Suppressor macrophage treated with lipopolysaccharide for 4 hours (primary cell): ENCODE measurements at regions not wholly inside any gene's neighbourhood (a gene's known extent, or its start where the extent isn't known, plus 50 kb on each side); places are given as distances from the start of the nearest gene placed in this dataset.
"Not testable (repeated sequence)": the region's sequence is repeated elsewhere in the genome, so short reads cannot be mapped to it uniquely, and the experiment has no call there.

Experiments
- DNase-seq: peaks from one replicate; pipeline ENCODE4 v3.0.0-alpha.2; 2020

- DNase-seq, result no peak
Observed at GRCh38 chr1:113307771-113308445, 82.4 kb upstream of the MAGI3 start.

- not testable (repeated sequence) for DNase-seq
Observed at GRCh38 chr1:113312651-113313050, 77.7 kb upstream of the MAGI3 start.

- DNase-seq, result no peak
Observed at GRCh38 chr1:113314600-113314999, 75.7 kb upstream of the MAGI3 start.

GRCh38 chr1:113320272-113320671, 70.0 kb upstream of the MAGI3 start:
- no peak for DNase-seq

GRCh38 chr1:113320972-113321680, 69.2 kb upstream of the MAGI3 start:
- DNase-seq, result no peak

- no peak for DNase-seq
Observed at GRCh38 chr1:113321771-113322387, 68.4 kb upstream of the MAGI3 start.

- DNase-seq, result no peak
Observed at GRCh38 chr1:113322439-113322838, 67.9 kb upstream of the MAGI3 start.

- no peak for DNase-seq
Observed at GRCh38 chr1:113325022-113325421, 65.3 kb upstream of the MAGI3 start.

- no peak for DNase-seq
Observed at GRCh38 chr1:113326976-113327375, 63.3 kb upstream of the MAGI3 start.

GRCh38 chr1:113333056-113333455, 57.3 kb upstream of the MAGI3 start:
- DNase-seq, result no peak

- no peak for DNase-seq
Observed at GRCh38 chr1:113340038-113340437, 50.3 kb upstream of the MAGI3 start.
